GM12878 (cell line): ENCODE measurements at regions not wholly inside any gene's neighbourhood (a gene's known extent, or its start where the extent isn't known, plus 50 kb on each side); places are given as distances from the start of the nearest gene placed in this dataset.

ENCODE experiments used
- ATAC-seq: fragments of 200-7000 bp; cut with Tn5 transposase; 3 replicates; pipeline ENCODE4 v1.9.1; 2020; ENCODE audit warnings: mild to moderate bottlenecking, moderate library complexity
- BruUV-seq: library from RNA; stranded (reverse); fragments of 400-500 nt; replicated peaks from 2 replicates; lab custom pipeline; 2021; lab: Mats Ljungman, UMichigan
- CTCF ChIA-PET: fragments of 300-600 bp; sonication (Branson Sonifier 250); formaldehyde crosslinking; extraction: SDS; loops from one replicate; lab custom pipeline; 2021; ENCODE audit warnings: inconsistent platforms; lab: Yijun Ruan, JAX
- POLR2A ChIA-PET: fragments of 350-600 bp; formaldehyde crosslinking; extraction: SDS; loops from one replicate; lab custom pipeline; 2021; ENCODE audit warnings: inconsistent platforms; lab: Charles Lee
- RAD21 ChIA-PET: fragments of 300-600 bp; sonication (Branson Sonifier 250); formaldehyde crosslinking; loops from one replicate; lab custom pipeline; 2023; ENCODE audit warnings: antibody characterized with exemption; ENCODE audit not compliant: unreplicated experiment; lab: Charles Lee
- SMC1A ChIA-PET: fragments of 300-600 bp; sonication (Branson Sonifier 250); formaldehyde crosslinking; loops from one replicate; lab custom pipeline; 2023; ENCODE audit not compliant: unreplicated experiment, uncharacterized antibody; lab: Charles Lee
- DNase-seq: peaks from one replicate; pipeline ENCODE4 v3.0.0-alpha.2; 2011; ENCODE audit warnings: low read depth, low spot score
- FAIRE-seq: peaks from 3 replicates; lab custom pipeline; 2011; peaks lifted over from hg19 to GRCh38; lab: Jason Lieb, UNC
- H2AFZ ChIP-seq: 2 replicates; pipeline ENCODE4 v1.6.0; 2011; ENCODE audit warnings: low read depth, low read length, control low read depth; ENCODE audit not compliant: control insufficient read depth
- H3K27ac ChIP-seq: 2 replicates; pipeline ENCODE4 v1.5.1; 2011; ENCODE audit warnings: control low read depth; ENCODE audit not compliant: control insufficient read depth, insufficient read depth
- H3K27me3 ChIP-seq, 2 experiments: replicated peaks in 1 of 2; 2 replicates each; pipeline versions ENCODE4 v1.6.0 to v1.6.1; 2011; ENCODE audit warnings: low read length in 1 of 2; ENCODE audit not compliant: control insufficient read depth in 2 of 2, insufficient read depth in 2 of 2
- H3K36me3 ChIP-seq, 2 experiments: 2 replicates each; pipeline ENCODE4 v1.5.1; 2011; ENCODE audit warnings: low read length in 1 of 2; ENCODE audit not compliant: control insufficient read depth in 2 of 2, insufficient read depth in 2 of 2
- H3K4me1 ChIP-seq: 2 replicates; pipeline ENCODE4 v1.6.1; 2011; ENCODE audit warnings: mild to moderate bottlenecking, low read length, moderate library complexity, mixed read lengths; ENCODE audit not compliant: control insufficient read depth, insufficient read depth
- H3K4me2 ChIP-seq: 2 replicates; pipeline ENCODE4 v1.6.0; 2011; ENCODE audit warnings: control low read depth; ENCODE audit not compliant: control insufficient read depth, insufficient read depth
- H3K4me3 ChIP-seq: fragments of 200-600 bp; sonication (generic); 2 replicates; pipeline ENCODE4 v1.5.1; 2016
- H3K79me2 ChIP-seq: 2 replicates; pipeline ENCODE4 v1.6.0; 2011; ENCODE audit warnings: low read length; ENCODE audit not compliant: control insufficient read depth, insufficient read depth
- H3K9ac ChIP-seq: 2 replicates; pipeline ENCODE4 v1.8.0; 2011; ENCODE audit warnings: low read length, control low read depth, mixed read lengths; ENCODE audit not compliant: control insufficient read depth, insufficient read depth
- H3K9me3 ChIP-seq: replicated peaks from 3 replicates; pipeline ENCODE4 v1.5.1; 2011; ENCODE audit warnings: mild to moderate bottlenecking, low read length; ENCODE audit not compliant: control insufficient read depth, insufficient read depth
- H4K20me1 ChIP-seq: 2 replicates; pipeline ENCODE4 v1.6.0; 2011; ENCODE audit not compliant: control insufficient read depth, insufficient read depth
- ATF2 ChIP-seq: IDR thresholded peaks from 2 replicates; pipeline ENCODE4 v1.6.1; 2012; ENCODE audit warnings: low read length, inconsistent platforms
- EGR1 ChIP-seq, 2 experiments: IDR thresholded peaks; 1 replicate in 1 of 2; 2 replicates in 1 of 2; pipeline ENCODE4 v1.6.1; 2011 to 2012; ENCODE audit warnings: low read depth in 2 of 2, low read length in 2 of 2, borderline replicate concordance in 1 of 2, mild to moderate bottlenecking in 1 of 2, moderate library complexity in 1 of 2
- JUNB ChIP-seq: IDR thresholded peaks from 2 replicates; pipeline ENCODE4 v1.6.1; 2016; ENCODE audit warnings: antibody characterized with exemption, mild to moderate bottlenecking
- MLLT1 ChIP-seq: fragments of 450-650 bp; IDR thresholded peaks from 2 replicates; pipeline ENCODE4 v1.6.1; 2016; ENCODE audit warnings: mild to moderate bottlenecking
- MTA3 ChIP-seq: IDR thresholded peaks from 2 replicates; pipeline ENCODE4 v1.6.1; 2012; ENCODE audit warnings: low read length, inconsistent platforms, borderline replicate concordance
- NFIC ChIP-seq: IDR thresholded peaks from 2 replicates; pipeline ENCODE4 v1.6.1; 2012; ENCODE audit warnings: low read depth, mild to moderate bottlenecking, inconsistent platforms, low read length, moderate library complexity
- PBX3 ChIP-seq: IDR thresholded peaks from 2 replicates; pipeline ENCODE4 v1.6.1; 2011; ENCODE audit warnings: mild to moderate bottlenecking, low read depth, low read length, moderate library complexity; ENCODE audit not compliant: insufficient replicate concordance
- SMAD5 ChIP-seq: IDR thresholded peaks from 2 replicates; pipeline ENCODE4 v1.6.1; 2016; ENCODE audit warnings: antibody characterized with exemption, low read depth
- ZBTB40 ChIP-seq: fragments of 450-650 bp; IDR thresholded peaks from 2 replicates; pipeline ENCODE4 v1.6.1; 2016; ENCODE audit warnings: mild to moderate bottlenecking, moderate library complexity, borderline replicate concordance
- ZNF384 ChIP-seq: IDR thresholded peaks from 2 replicates; pipeline ENCODE4 v1.6.1; 2012; ENCODE audit warnings: low read depth, mild to moderate bottlenecking, low read length, improper control_type of control experiment, borderline replicate concordance
- ZNF687 ChIP-seq: fragments of 450-650 bp; IDR thresholded peaks from 2 replicates; pipeline ENCODE4 v1.6.1; 2017; ENCODE audit warnings: mild to moderate bottlenecking, moderate library complexity
- WGBS: methylation state at CpG from one replicate; pipeline ENCODE4 v1.1.6; 2016; ENCODE audit warnings: low lambda C conversion rate; ENCODE audit not compliant: insufficient replicate concordance, insufficient coverage; ENCODE audit errors: missing lambda C conversion rate; 5-methylcytosine and 5-hydroxymethylcytosine counted together
- in situ Hi-C: fragments of 300-500 bp; cut with MboI; formaldehyde crosslinking; loops from 9 replicates; pipeline ENCODE4 v1.14.3; 2018; ENCODE audit warnings: mixed read lengths
- intact Hi-C: fragments of 100-400 bp; cut with micrococcal nuclease; formaldehyde crosslinking; loops from one replicate; pipeline ENCODE4 v1.14.2; 2022; ENCODE audit not compliant: unreplicated experiment

GRCh38 chr4:165626316-165626715, 246.7 kb upstream of the TLL1 start:
- no peak overlapping the region for H3K9ac ChIP-seq
- H3K4me2 ChIP-seq, result no peak overlapping the region
- no peaks in the 10 kb centered on the region for H3K9me3 ChIP-seq
- in situ Hi-C loops (no loop called here), intact Hi-C loops (no loop called here)
- WGBS, result 24% methylated on average over 4 of the region's 4 CpGs
- POLR2A ChIA-PET, result no interaction called here
- ATAC-seq, result no peak
- no peak for DNase-seq
- H3K36me3 ChIP-seq, result no peaks in the 10 kb centered on the region
- no peak overlapping the region for H2AFZ ChIP-seq
- BruUV-seq, result no TSS peak
- SMC1A ChIA-PET, result no interaction called here
- H3K27ac ChIP-seq, result no peak overlapping the region
- FAIRE-seq, result no peak
- no peaks in the 10 kb centered on the region for H3K79me2 ChIP-seq
- RAD21 ChIA-PET, result no interaction called here
- no peaks in the 10 kb centered on the region for H4K20me1 ChIP-seq
- no peak for TF ChIP-seq ZNF687
- TF ChIP-seq MLLT1, result no peak
- TF ChIP-seq JUNB, result no peak
- no peak for TF ChIP-seq ZNF384
- TF ChIP-seq NFIC, result no peak
- TF ChIP-seq EGR1 (IDR thresholded peaks at IDR 0.05; ENCODE audit: borderline replicate concordance in 1 of 2, low read depth in 2 of 2, low read length in 2 of 2), result no peak
- no peak for TF ChIP-seq ZBTB40
- TF ChIP-seq PBX3, result no peak
- no peak for TF ChIP-seq ATF2
- TF ChIP-seq SMAD5, result no peak
- TF ChIP-seq MTA3, result no peak
- H3K4me3 ChIP-seq, result no peak overlapping the region
- no peaks in the 10 kb centered on the region for H3K27me3 ChIP-seq
- H3K4me1 ChIP-seq, result no peaks in the 10 kb centered on the region
- CTCF ChIA-PET, result no interaction called here
